Hepatocyte (in vitro differentiated cells): ENCODE measurements at regions not wholly inside any gene's neighbourhood (a gene's known extent, or its start where the extent isn't known, plus 50 kb on each side); places are given as distances from the start of the nearest gene placed in this dataset.

Experiments
- EZH2 ChIP-seq: fragments of 200-600 bp; sonication (generic); IDR thresholded peaks from 2 replicates; pipeline ENCODE4 v1.6.1; 2016; ENCODE audit warnings: antibody characterized with exemption, mild to moderate bottlenecking, borderline replicate concordance
- TF ChIP-seq, protein P1 (sequence below): fragments of 200-600 bp; sonication (generic); IDR thresholded peaks from 2 replicates; pipeline ENCODE4 v1.5.1; 2016; ENCODE audit warnings: antibody characterized with exemption, mild to moderate bottlenecking; ENCODE audit not compliant: poor library complexity

GRCh38 chr3:124593442-124593829 is 136.8 kb upstream of the UMPS start:
- TF ChIP-seq, protein P1, sequence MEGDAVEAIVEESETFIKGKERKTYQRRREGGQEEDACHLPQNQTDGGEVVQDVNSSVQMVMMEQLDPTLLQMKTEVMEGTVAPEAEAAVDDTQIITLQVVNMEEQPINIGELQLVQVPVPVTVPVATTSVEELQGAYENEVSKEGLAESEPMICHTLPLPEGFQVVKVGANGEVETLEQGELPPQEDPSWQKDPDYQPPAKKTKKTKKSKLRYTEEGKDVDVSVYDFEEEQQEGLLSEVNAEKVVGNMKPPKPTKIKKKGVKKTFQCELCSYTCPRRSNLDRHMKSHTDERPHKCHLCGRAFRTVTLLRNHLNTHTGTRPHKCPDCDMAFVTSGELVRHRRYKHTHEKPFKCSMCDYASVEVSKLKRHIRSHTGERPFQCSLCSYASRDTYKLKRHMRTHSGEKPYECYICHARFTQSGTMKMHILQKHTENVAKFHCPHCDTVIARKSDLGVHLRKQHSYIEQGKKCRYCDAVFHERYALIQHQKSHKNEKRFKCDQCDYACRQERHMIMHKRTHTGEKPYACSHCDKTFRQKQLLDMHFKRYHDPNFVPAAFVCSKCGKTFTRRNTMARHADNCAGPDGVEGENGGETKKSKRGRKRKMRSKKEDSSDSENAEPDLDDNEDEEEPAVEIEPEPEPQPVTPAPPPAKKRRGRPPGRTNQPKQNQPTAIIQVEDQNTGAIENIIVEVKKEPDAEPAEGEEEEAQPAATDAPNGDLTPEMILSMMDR, result no peak
- no peak for TF ChIP-seq EZH2
